HAP-1 (cell line): ENCODE measurements at regions not wholly inside any gene's neighbourhood (a gene's known extent, or its start where the extent isn't known, plus 50 kb on each side); places are given as distances from the start of the nearest gene placed in this dataset.

Source experiments
- DNase-seq, 2 experiments: peaks; one replicate each; pipeline ENCODE4 v3.0.0-alpha.2; 2016 to 2020; ENCODE audit warnings: low spot score in 2 of 2
- H3K27me3 ChIP-seq: fragments of 250-450 bp; sonication (Bioruptor Pico); 2 replicates; pipeline ENCODE4 v1.5.1; 2020; ENCODE audit warnings: low read depth, mild to moderate bottlenecking, moderate library complexity
- H3K36me3 ChIP-seq: fragments of 250-450 bp; sonication (Bioruptor Pico); replicated peaks from 2 replicates; pipeline ENCODE4 v1.5.1; 2020; ENCODE audit warnings: mild to moderate bottlenecking
- H3K4me1 ChIP-seq: fragments of 250-450 bp; sonication (Bioruptor Pico); 2 replicates; pipeline ENCODE4 v1.5.1; 2020; ENCODE audit warnings: mild to moderate bottlenecking
- H3K4me3 ChIP-seq: fragments of 250-450 bp; sonication (Bioruptor Pico); 2 replicates; pipeline ENCODE4 v1.5.1; 2020; ENCODE audit warnings: mild to moderate bottlenecking, moderate library complexity
- H3K9me3 ChIP-seq: fragments of 250-450 bp; sonication (Bioruptor Pico); 2 replicates; pipeline ENCODE4 v1.5.1; 2020; ENCODE audit warnings: mild to moderate bottlenecking, moderate library complexity
- in situ Hi-C: fragments of 300-500 bp; cut with MboI; formaldehyde crosslinking; loops from 3 replicates; pipeline ENCODE4 v1.14.3; 2020; ENCODE audit warnings: low sequenced_read_pairs, inconsistent platforms, mixed read lengths

- H3K36me3 ChIP-seq = no peaks in the 10 kb centered on the region
- H3K4me3 ChIP-seq = no peak overlapping the region
- H3K27me3 ChIP-seq = no peaks in the 10 kb centered on the region
- in situ Hi-C loops = no loop called here
- H3K4me1 ChIP-seq = peaks cover 16% of the 10 kb centered on the region
- no peaks in the 10 kb centered on the region for H3K9me3 ChIP-seq
- DNase-seq = no peak
Measured at GRCh38 chr13:34864671-34865070, 77.4 kb upstream of the NBEA start.

GRCh38 chr13:34867590-34867989 is 74.5 kb upstream of the NBEA start:
- H3K9me3 ChIP-seq = no peaks in the 10 kb centered on the region
- peaks cover 16% of the 10 kb centered on the region for H3K4me1 ChIP-seq
- no peaks in the 10 kb centered on the region for H3K27me3 ChIP-seq
- in situ Hi-C loops = no loop called here
- peak; percentile 13 to 62 for DNase-seq
- no peaks in the 10 kb centered on the region for H3K36me3 ChIP-seq
- H3K4me3 ChIP-seq = no peak overlapping the region

- Histone ChIP-seq H3K4me3 (no peak overlapping the region), H3K9me3 (no peaks in the 10 kb centered on the region), H3K36me3 (no peaks in the 10 kb centered on the region), H3K4me1 (peaks cover 16% of the 10 kb centered on the region), H3K27me3 (no peaks in the 10 kb centered on the region)
- in situ Hi-C loops = no loop called here
- DNase-seq = no peak
Measured at GRCh38 chr13:34868733-34869132, 73.3 kb upstream of the NBEA start.

GRCh38 chr13:34869696-34870095 is 72.4 kb upstream of the NBEA start:
- in situ Hi-C loops = no loop called here
- H3K9me3 ChIP-seq = no peaks in the 10 kb centered on the region
- no peaks in the 10 kb centered on the region for H3K27me3 ChIP-seq
- H3K36me3 ChIP-seq = no peaks in the 10 kb centered on the region
- H3K4me3 ChIP-seq = no peak overlapping the region
- H3K4me1 ChIP-seq = peaks cover 16% of the 10 kb centered on the region
- no peak for DNase-seq

DNA sequence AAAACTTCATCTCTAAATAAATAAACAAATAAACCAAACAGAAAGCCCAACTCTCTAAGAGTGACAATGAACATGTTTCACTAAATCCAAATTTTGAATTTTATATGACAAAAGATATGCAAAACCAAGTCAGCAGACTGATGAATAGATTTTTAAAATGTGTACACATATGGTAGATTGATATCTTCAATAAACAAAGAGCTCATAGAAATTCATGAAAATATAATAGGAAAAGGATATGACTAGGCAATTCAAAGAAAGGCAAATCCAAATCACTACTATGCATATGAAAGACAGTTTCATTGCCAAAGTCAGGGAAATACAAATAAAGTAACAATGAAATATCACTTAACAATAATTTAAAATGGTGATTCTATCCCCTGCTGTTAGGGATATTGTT is 63.7 kb upstream of the NBEA start:
- Histone ChIP-seq H3K27me3 (no peaks in the 10 kb centered on the region), H3K9me3 (no peaks in the 10 kb centered on the region), H3K36me3 (no peaks in the 10 kb centered on the region), H3K4me1 (peaks cover 8% of the 10 kb centered on the region), H3K4me3 (no peak overlapping the region)
- peak in 1 of 2 experiments; percentile 83 for DNase-seq
- in situ Hi-C loops = no loop called here

DNA sequence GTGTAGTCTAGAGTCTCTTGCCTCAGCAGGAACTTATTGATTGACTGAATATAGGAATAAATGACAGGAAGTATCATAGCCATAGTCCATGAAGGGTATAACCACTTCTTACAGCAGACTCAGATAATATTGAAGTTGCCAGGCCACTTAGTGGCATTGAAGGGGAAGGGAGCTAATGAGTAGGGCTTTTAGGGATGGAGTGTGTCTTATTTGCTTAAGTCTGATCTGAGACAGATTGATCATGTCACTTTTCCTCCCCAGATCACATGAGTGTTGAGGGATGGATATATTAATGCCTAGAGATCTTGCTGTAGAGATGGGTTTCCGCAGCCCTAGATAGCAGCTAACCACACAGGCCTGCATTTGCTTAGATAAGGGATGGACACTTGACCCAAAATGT is 62.2 kb upstream of the NBEA start:
- in situ Hi-C loops = no loop called here
- Histone ChIP-seq H3K4me3 (no peak overlapping the region), H3K9me3 (no peaks in the 10 kb centered on the region), H3K4me1 (peaks cover 8% of the 10 kb centered on the region), H3K36me3 (no peaks in the 10 kb centered on the region), H3K27me3 (no peaks in the 10 kb centered on the region)
- no peak for DNase-seq

DNA sequence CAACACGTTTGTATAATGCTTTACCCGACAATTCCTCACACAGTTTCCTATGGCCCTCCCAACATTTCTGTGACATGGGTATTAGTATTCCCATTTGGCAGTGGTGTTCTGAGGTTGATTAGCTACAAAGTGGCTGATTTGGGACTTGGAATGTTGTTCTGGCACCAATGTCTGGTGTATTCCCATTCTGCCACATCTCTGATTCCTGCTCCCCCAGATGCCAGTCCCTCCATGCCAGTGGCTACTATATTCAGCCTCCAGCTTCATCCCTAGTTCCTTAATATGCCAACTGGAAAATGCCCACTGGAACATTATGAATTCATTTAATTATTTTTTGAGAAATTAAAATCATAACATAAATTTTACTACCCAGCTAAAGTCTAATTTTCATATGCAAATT is 60.6 kb upstream of the NBEA start:
- H3K9me3 ChIP-seq = no peaks in the 10 kb centered on the region
- DNase-seq = no peak
- in situ Hi-C loops = no loop called here

GRCh38 chr13:34883396-34883795 is 58.7 kb upstream of the NBEA start:
- in situ Hi-C loops = no loop called here
- DNase-seq = no peak

More for the DNA sequence above, 60.6 kb upstream of the NBEA start:
- Histone ChIP-seq H3K36me3 (no peaks in the 10 kb centered on the region), H3K4me1 (peaks cover 8% of the 10 kb centered on the region), H3K27me3 (no peaks in the 10 kb centered on the region), H3K4me3 (no peak overlapping the region)

DNA sequence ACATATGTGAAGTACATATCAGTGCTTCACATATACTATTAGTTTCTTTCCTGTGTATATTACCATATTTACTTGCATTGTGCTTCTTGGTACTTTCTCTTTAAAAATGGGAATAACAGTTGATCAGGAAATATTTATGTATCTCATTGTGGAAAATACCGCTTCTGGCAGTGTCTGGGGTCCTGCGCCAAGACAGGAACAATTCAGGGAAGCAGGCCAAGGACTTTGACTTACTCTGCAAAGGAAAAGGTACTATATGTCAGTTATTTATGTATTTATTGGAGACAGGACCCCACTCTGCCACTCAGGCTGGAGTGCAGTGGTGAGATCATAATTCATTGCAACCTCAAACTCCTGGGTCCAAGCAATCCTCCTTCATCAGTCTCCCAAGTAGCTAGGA is 57.7 kb upstream of the NBEA start:
- Histone ChIP-seq H3K27me3 (no peaks in the 10 kb centered on the region), H3K9me3 (no peaks in the 10 kb centered on the region), H3K4me1 (no peaks in the 10 kb centered on the region), H3K4me3 (no peak overlapping the region), H3K36me3 (no peaks in the 10 kb centered on the region)
- DNase-seq = no peak
- in situ Hi-C loops = no loop called here

More at GRCh38 chr13:34883396-34883795, 58.7 kb upstream of the NBEA start:
- Histone ChIP-seq H3K36me3 (no peaks in the 10 kb centered on the region), H3K4me3 (no peak overlapping the region), H3K4me1 (peaks cover 3% of the 10 kb centered on the region), H3K27me3 (no peaks in the 10 kb centered on the region), H3K9me3 (no peaks in the 10 kb centered on the region)

- H3K9me3 ChIP-seq = no peaks in the 10 kb centered on the region
- no peaks in the 10 kb centered on the region for H3K36me3 ChIP-seq
- no peaks in the 10 kb centered on the region for H3K4me1 ChIP-seq
- H3K27me3 ChIP-seq = no peaks in the 10 kb centered on the region
- no peak overlapping the region for H3K4me3 ChIP-seq
- no peak for DNase-seq
- in situ Hi-C loops = no loop called here
Measured at GRCh38 chr13:34886121-34886875, 55.8 kb upstream of the NBEA start.

DNA sequence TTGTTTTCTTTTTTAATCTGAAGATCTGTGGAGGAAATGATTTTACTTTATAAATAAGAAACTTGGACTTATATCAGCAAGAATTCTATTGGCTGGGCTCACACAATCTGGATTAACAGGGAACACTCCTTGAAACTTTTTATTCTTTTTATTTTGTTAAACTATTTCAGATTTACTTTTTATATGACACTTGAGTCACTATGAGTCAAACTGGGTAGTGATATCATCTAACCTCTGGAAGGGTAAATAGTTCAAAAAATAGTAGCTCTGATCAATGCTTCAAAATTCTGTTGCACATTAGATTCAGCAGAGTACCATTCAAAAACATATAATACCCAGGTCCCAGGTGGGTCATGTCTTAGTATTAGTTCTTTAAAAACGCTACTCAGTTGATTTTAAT is 55.1 kb upstream of the NBEA start:
- no peaks in the 10 kb centered on the region for H3K4me1 ChIP-seq
- DNase-seq = no peak
- no peaks in the 10 kb centered on the region for H3K36me3 ChIP-seq
- H3K27me3 ChIP-seq = no peaks in the 10 kb centered on the region
- no peak overlapping the region for H3K4me3 ChIP-seq
- in situ Hi-C loops = no loop called here
- no peaks in the 10 kb centered on the region for H3K9me3 ChIP-seq
